HG02870 (cell line): ENCODE measurements at regions not wholly inside any gene's neighbourhood (a gene's known extent, or its start where the extent isn't known, plus 50 kb on each side); places are given as distances from the start of the nearest gene placed in this dataset.

ENCODE experiments used
- ATAC-seq: cut with Tn5 transposase; IDR thresholded peaks from one replicate; pipeline ENCODE4 v1.9.1; 2021; ENCODE audit warnings: mild to moderate bottlenecking, moderate library complexity; ENCODE audit not compliant: unreplicated experiment

GRCh38 chr2:105943977-105944376 is 199.3 kb downstream of the NCK2 start:
- no peak for ATAC-seq
